Ishikawa (cell line): ENCODE measurements at regions not wholly inside any gene's neighbourhood (a gene's known extent, or its start where the extent isn't known, plus 50 kb on each side); places are given as distances from the start of the nearest gene placed in this dataset.

Source experiments
- CEBPB ChIP-seq: IDR thresholded peaks from 2 replicates; pipeline ENCODE4 v1.6.1; 2012
- CREB1 ChIP-seq: IDR thresholded peaks from 2 replicates; pipeline ENCODE4 v1.6.1; 2012; ENCODE audit warnings: low read depth
- EGR1 ChIP-seq: IDR thresholded peaks from 2 replicates; pipeline ENCODE4 v1.6.1; 2012
- EP300 ChIP-seq: IDR thresholded peaks from 2 replicates; pipeline ENCODE4 v1.6.1; 2012; ENCODE audit warnings: borderline replicate concordance
- FOXM1 ChIP-seq: IDR thresholded peaks from 2 replicates; pipeline ENCODE4 v1.6.1; 2012; ENCODE audit warnings: low read depth, borderline replicate concordance
- NFIC ChIP-seq: IDR thresholded peaks from 2 replicates; pipeline ENCODE4 v1.6.1; 2012
- RAD21 ChIP-seq: IDR thresholded peaks from 2 replicates; pipeline ENCODE4 v1.6.1; 2012; ENCODE audit warnings: low read depth
- TAF1 ChIP-seq: IDR thresholded peaks from 2 replicates; pipeline ENCODE4 v1.6.1; 2012; ENCODE audit warnings: low read depth, mild to moderate bottlenecking
- TEAD4 ChIP-seq: IDR thresholded peaks from 2 replicates; pipeline ENCODE4 v1.6.1; 2012
- YY1 ChIP-seq: IDR thresholded peaks from 2 replicates; pipeline ENCODE4 v1.6.1; 2012; ENCODE audit warnings: low read depth
- ZBTB7A ChIP-seq: IDR thresholded peaks from 2 replicates; pipeline ENCODE4 v1.6.1; 2012; ENCODE audit warnings: low read depth
- TF ChIP-seq, protein P1 (sequence below): IDR thresholded peaks from 2 replicates; pipeline ENCODE4 v1.6.1; 2012
- TF ChIP-seq, protein P2 (sequence below): IDR thresholded peaks from 2 replicates; pipeline ENCODE4 v1.6.1; 2012
- TF ChIP-seq, protein P3 (sequence below): IDR thresholded peaks from 2 replicates; pipeline ENCODE4 v1.6.1; 2012; ENCODE audit warnings: low read depth, mild to moderate bottlenecking

DNA sequence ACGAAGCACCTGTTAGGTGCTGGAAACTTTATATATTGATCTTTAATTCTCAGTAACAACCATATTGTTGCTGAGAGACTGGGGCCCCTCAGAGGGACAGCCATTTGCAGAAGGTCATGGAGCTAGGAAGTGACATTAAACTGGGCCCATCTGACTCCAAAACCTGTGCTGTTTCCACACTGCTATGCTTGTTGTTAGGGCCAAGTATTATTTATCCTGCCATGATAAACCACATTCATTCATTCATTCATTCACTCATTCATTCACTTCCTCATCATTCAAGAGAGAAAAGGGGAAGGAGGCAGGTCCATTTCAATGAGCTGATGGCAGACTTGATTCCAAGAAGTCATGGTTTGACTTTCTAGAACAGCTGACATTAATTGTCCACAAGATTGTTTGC is 237.4 kb downstream of the STIM2 start:
- no peak for TF ChIP-seq EP300
- no peak for TF ChIP-seq YY1
- no peak for TF ChIP-seq CREB1
- TF ChIP-seq, protein P1, sequence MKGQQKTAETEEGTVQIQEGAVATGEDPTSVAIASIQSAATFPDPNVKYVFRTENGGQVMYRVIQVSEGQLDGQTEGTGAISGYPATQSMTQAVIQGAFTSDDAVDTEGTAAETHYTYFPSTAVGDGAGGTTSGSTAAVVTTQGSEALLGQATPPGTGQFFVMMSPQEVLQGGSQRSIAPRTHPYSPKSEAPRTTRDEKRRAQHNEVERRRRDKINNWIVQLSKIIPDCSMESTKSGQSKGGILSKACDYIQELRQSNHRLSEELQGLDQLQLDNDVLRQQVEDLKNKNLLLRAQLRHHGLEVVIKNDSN, result no peak
- no peak for TF ChIP-seq TAF1
- TF ChIP-seq EGR1, result no peak
- no peak for TF ChIP-seq TEAD4
- TF ChIP-seq ZBTB7A, result no peak
- TF ChIP-seq CEBPB, result no peak
- TF ChIP-seq, protein P2, sequence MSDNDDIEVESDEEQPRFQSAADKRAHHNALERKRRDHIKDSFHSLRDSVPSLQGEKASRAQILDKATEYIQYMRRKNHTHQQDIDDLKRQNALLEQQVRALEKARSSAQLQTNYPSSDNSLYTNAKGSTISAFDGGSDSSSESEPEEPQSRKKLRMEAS, result no peak
- no peak for TF ChIP-seq RAD21
- TF ChIP-seq, protein P3, sequence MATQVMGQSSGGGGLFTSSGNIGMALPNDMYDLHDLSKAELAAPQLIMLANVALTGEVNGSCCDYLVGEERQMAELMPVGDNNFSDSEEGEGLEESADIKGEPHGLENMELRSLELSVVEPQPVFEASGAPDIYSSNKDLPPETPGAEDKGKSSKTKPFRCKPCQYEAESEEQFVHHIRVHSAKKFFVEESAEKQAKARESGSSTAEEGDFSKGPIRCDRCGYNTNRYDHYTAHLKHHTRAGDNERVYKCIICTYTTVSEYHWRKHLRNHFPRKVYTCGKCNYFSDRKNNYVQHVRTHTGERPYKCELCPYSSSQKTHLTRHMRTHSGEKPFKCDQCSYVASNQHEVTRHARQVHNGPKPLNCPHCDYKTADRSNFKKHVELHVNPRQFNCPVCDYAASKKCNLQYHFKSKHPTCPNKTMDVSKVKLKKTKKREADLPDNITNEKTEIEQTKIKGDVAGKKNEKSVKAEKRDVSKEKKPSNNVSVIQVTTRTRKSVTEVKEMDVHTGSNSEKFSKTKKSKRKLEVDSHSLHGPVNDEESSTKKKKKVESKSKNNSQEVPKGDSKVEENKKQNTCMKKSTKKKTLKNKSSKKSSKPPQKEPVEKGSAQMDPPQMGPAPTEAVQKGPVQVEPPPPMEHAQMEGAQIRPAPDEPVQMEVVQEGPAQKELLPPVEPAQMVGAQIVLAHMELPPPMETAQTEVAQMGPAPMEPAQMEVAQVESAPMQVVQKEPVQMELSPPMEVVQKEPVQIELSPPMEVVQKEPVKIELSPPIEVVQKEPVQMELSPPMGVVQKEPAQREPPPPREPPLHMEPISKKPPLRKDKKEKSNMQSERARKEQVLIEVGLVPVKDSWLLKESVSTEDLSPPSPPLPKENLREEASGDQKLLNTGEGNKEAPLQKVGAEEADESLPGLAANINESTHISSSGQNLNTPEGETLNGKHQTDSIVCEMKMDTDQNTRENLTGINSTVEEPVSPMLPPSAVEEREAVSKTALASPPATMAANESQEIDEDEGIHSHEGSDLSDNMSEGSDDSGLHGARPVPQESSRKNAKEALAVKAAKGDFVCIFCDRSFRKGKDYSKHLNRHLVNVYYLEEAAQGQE, result no peak
- no peak for TF ChIP-seq FOXM1
- no peak for TF ChIP-seq NFIC
